Left ventricle myocardium superior (tissue), 1 donor: ENCODE measurements at regions not wholly inside any gene's neighbourhood (a gene's known extent, or its start where the extent isn't known, plus 50 kb on each side); places are given as distances from the start of the nearest gene placed in this dataset.
A peak's percentile ranks its signal among the peaks of the same experiment; 100 is the strongest.
"Not testable (repeated sequence)": the region's sequence is repeated elsewhere in the genome, so short reads cannot be mapped to it uniquely, and the experiment has no call there.

Experiments
- ATAC-seq: fragments of 200-7000 bp; cut with Tn5 transposase; one replicate; pipeline ENCODE4 v1.9.1; 2020; ENCODE audit warnings: mild to moderate bottlenecking, moderate library complexity
- DNase-seq: peaks from one replicate; pipeline ENCODE4 v3.0.0-alpha.2; 2020
- intact Hi-C: fragments of 100-400 bp; cut with micrococcal nuclease; formaldehyde crosslinking; loops from one replicate; pipeline ENCODE4 v1.11.0; 2022
- donor health status: DM: no; HTN: yes; CAD: no; lungs with severe emphysema.

GRCh38 chr16:10309271-10309932, 76.5 kb upstream of the ATF7IP2 start:
- intact Hi-C loops, result no loop called here
- ATAC-seq (no peak), DNase-seq (no peak)

DNA sequence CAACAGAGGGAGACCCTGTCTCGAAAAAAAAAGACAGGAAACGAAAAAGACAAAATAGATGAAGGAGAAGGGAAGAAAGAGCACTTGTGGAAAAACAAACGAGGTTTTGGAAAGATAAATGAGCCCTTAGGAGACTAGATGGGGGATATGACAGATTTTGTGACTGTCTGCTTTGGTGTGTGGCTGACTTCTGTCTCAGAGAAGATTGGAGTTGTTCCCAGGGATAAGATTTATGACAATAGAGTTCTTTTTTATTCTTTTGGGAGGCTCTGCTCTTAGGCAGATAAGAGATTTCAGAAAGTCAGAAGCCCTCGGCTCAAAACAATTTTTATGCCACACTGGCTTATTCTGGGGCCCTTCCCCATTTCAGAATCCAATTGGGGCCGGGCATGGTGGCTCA, 73.9 kb upstream of the ATF7IP2 start:
- intact Hi-C loops, result no loop called here
- ATAC-seq (no peak), DNase-seq (no peak)

- DNase-seq (no peak), ATAC-seq (no peak)
- intact Hi-C loops, result no loop called here
Observed at GRCh38 chr16:10312784-10313724, 72.8 kb upstream of the ATF7IP2 start.

DNA sequence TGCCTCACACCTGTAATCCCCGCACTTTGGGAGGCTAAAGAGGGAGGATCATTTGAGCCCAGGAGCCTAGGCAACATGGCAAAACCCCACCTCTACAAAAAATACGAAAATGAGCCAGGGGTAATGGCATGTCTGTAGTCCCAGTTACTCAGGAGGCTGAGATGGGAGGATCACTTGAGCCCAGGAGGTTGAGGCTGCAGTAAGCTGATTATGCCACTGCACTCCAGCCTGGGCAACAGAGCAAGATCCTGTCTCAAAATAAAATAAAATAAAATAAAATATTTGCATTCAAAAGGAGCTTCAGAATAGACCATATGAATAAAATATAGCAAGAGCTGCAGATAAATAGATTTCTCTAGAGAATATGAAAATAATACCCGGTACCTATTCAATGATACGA, 71.5 kb upstream of the ATF7IP2 start:
- intact Hi-C loops, result no loop called here
- DNase-seq (no peak), ATAC-seq (no peak)

- intact Hi-C loops, result loop anchor here (5.0 kb wide), 1 partner anchor 192 kb away; no protein-coding TSS in a partner anchor
- DNase-seq (no peak), ATAC-seq (no peak)
Observed at GRCh38 chr16:10314811-10315210, 71.0 kb upstream of the ATF7IP2 start.

GRCh38 chr16:10317425-10318001, 68.3 kb upstream of the ATF7IP2 start:
- DNase-seq (no peak), ATAC-seq (no peak)
- intact Hi-C loops, result loop anchor here (5.0 kb wide), 1 partner anchor 190 kb away; no protein-coding TSS in a partner anchor

- intact Hi-C loops, result loop anchor here (5.0 kb wide), 1 partner anchor 188 kb away; no protein-coding TSS in a partner anchor
- DNase-seq (no peak), ATAC-seq (no peak)
Observed at GRCh38 chr16:10318798-10319500, 66.9 kb upstream of the ATF7IP2 start.

DNA sequence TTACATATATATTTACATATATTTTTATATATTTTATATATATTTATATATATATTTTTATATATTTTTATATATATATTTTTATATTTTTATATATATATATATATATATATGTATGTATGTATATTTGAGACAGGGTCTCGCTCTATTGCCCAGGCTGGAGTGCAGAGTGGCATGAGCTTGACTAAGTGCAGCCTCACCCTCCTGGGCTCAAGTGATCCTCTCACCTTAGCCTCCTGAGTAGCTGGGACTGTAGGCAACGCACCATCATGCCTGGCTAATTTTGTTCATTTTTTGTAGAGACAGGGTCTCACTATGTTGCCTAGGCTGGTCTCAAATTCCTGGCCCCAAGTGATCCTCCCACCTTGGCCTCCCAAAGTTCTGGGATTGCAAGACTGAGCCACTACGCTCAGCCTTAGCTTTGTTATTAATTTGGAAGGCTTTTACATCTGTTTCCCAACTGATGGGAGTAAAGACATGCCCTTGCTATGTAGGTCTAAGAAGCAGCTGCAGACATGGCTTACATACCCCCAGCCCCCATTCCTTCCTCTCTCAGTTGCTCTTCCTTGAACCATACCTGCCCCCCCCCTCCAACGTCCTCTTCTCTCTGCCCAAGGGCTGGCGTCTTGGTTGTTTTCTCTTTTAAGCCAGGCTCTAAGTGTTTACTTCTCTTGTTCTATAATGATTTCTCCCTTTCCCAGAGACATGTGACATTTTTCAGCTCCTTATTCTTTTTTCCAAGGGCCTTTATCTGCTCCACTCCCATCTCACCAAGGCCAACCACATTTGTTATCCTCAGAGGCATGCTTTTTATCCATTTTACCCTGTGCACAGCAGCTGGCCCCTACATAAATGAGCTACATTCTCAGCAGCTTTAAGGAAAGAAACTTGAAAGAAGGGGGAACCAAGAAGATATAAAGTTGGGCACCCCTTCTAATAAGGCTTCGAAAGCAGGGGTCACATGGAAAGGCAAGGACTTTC, 64.2 kb upstream of the ATF7IP2 start:
- DNase-seq (no peak), ATAC-seq (no peak)
- intact Hi-C loops, result no loop called here

- intact Hi-C loops, result no loop called here
- DNase-seq (no peak), ATAC-seq (peak; percentile 29)
Observed at GRCh38 chr16:10322723-10323527, 62.9 kb upstream of the ATF7IP2 start.

- ATAC-seq (no peak), DNase-seq (no peak)
- intact Hi-C loops, result no loop called here
Observed at GRCh38 chr16:10323528-10323869, 62.4 kb upstream of the ATF7IP2 start.

GRCh38 chr16:10324210-10324609, 61.7 kb upstream of the ATF7IP2 start:
- DNase-seq, result no peak
- intact Hi-C loops, result no loop called here
- ATAC-seq, result no peak

GRCh38 chr16:10325783-10326543, 59.9 kb upstream of the ATF7IP2 start:
- ATAC-seq (peak; percentile 87), DNase-seq (peak; percentile 27)
- intact Hi-C loops, result no loop called here

GRCh38 chr16:10326647-10327046, 59.2 kb upstream of the ATF7IP2 start:
- no peak for DNase-seq
- no peak for ATAC-seq
- intact Hi-C loops, result no loop called here

GRCh38 chr16:10328291-10328690, 57.6 kb upstream of the ATF7IP2 start:
- intact Hi-C loops, result not testable (repeated sequence)
- ATAC-seq, result peak; percentile 13

DNA sequence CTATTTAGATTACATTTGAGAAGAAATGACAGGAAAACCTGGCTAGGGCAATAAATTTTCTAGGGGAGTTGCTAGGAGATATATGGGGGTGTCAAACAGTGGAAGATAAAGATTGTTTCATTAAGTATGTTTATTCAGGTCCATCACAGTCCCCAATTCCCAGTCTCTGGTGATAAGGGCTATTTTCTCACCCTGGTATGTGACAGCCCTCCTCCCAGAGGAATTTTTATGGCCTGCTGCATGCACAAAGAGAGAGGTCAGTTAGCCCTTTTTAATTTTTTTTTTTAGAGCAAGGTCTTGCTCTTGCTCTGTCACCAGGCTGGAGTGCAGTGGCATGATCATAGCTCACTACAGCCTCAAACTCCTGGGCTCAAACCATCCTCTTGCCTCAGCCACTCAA, 53.6 kb upstream of the ATF7IP2 start:
- intact Hi-C loops, result no loop called here
- DNase-seq (no peak), ATAC-seq (peak; percentile 76)

More at GRCh38 chr16:10328291-10328690, 57.6 kb upstream of the ATF7IP2 start:
- DNase-seq, result not testable (repeated sequence)

DNA sequence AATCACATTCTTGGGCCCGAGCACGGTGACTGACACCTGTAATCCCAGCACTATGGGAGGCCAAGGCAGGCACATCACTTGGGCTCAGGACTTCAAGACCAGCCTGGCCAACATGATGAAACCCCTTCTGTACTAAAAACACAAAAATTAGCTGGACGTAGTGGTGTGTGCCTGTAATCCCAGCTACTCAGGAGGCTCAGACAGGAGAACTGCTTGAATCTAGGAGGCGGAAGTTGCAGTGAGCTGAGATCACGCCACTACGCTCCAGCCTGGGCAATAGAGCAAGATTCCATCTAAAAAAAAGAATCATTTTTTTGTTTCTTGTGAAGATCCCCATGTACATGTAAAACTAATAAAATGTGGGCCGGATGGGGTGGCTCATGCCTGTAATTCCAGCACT, 53.1 kb upstream of the ATF7IP2 start:
- ATAC-seq (no peak), DNase-seq (no peak)
- intact Hi-C loops, result no loop called here
